HUES6 (cell line): ENCODE measurements at regions not wholly inside any gene's neighbourhood (a gene's known extent, or its start where the extent isn't known, plus 50 kb on each side); places are given as distances from the start of the nearest gene placed in this dataset.

Source experiments
- H3K27ac ChIP-seq: 2 replicates; pipeline ENCODE4 v1.7.0; 2013; ENCODE audit warnings: low read depth, mild to moderate bottlenecking, low read length, inconsistent platforms
- H3K27me3 ChIP-seq: 2 replicates; pipeline ENCODE4 v1.6.1; 2013; ENCODE audit warnings: low read length; ENCODE audit not compliant: control insufficient read depth, insufficient read depth
- H3K36me3 ChIP-seq: 2 replicates; pipeline ENCODE4 v1.6.1; 2013; ENCODE audit warnings: low read length; ENCODE audit not compliant: control insufficient read depth, insufficient read depth
- H3K4me1 ChIP-seq: 2 replicates; pipeline ENCODE4 v1.6.1; 2013; ENCODE audit warnings: low read length; ENCODE audit not compliant: control insufficient read depth, insufficient read depth
- H3K4me3 ChIP-seq: 2 replicates; pipeline ENCODE4 v1.5.1; 2013; ENCODE audit warnings: low read depth, low read length
- H3K9ac ChIP-seq: one replicate; pipeline ENCODE4 v1.6.1; 2013; ENCODE audit warnings: mild to moderate bottlenecking, low read length
- H3K9me3 ChIP-seq: 2 replicates; pipeline ENCODE4 v1.6.1; 2013; ENCODE audit warnings: low read depth, low read length; ENCODE audit not compliant: control insufficient read depth, insufficient read depth

DNA sequence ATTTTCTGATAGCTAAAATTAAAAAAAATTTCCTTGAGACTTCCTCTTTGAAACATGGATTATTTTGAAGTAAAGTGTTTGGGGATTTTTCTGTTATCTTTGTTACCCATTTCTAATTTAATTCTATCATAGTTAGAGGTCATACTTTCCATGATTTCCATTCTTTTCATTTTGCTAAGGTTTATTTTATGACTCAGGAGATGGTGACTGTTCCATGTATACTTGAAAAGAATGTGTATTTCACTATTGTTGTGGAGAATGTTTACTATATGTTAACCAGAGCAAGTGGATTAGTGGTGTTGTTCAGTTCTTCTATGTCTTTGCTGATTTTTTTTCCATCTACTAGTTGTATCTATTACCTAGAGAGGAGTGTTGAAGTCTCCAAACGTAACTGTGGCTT is 250.5 kb upstream of the PELI2 start:
- Histone ChIP-seq H3K4me1 (no peaks in the 10 kb centered on the region), H3K4me3 (no peak overlapping the region), H3K9me3 (peaks cover 14% of the 10 kb centered on the region; the same call in 1 of the 2 replicates), H3K9ac (no peak overlapping the region), H3K27ac (no peak overlapping the region), H3K27me3 (no peaks in the 10 kb centered on the region), H3K36me3 (no peaks in the 10 kb centered on the region)

DNA sequence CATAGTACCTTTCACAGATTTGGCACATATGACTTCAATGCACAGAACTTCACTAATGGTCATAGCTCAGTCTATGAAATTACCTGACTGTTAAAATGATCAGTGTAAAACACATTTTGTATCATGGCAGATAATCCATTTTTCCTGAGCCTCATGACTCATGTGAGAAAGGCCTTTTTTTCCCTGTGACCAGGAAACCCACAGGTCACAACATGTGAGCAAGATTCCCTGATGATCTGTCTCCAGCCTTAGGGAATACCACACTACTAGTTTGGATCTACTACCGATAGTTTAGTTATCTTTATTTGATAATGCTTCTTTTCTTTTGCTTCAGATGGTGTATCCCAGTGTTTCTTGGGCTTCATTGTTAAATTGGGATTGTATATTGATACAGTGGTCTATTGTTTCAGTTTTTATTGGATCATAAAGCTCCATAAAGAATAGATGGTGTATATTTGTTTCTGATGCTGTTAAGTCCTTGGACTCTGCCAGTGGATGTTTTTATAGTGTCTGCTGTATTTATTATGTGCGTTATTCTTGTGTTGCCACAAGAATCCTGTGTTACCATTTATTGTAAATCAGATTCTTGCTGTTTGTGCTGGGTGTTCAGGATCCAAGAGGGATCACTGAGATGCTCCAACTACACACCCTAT is 248.7 kb upstream of the PELI2 start:
- Histone ChIP-seq H3K4me1 (no peaks in the 10 kb centered on the region), H3K27ac (no peak overlapping the region), H3K36me3 (no peaks in the 10 kb centered on the region)

DNA sequence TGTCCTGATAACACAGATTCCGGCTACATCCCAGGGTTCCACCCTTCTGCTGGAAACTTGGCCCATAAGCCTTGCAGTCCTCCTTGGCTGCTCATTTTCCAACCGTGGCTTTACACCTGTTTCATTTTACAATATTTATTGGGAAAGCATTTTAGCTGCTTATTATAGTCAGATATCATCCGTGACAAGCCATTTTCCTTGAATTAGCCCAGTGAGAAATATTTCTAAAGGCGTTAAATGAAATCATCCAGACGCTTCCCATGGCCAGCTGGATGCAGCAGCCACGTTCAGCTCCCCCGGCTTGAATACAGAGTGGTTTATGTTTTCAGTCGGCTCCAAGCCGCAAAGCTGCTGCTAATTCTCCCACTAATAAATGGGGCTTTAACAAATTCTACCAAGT is 245.0 kb upstream of the PELI2 start:
- Histone ChIP-seq H3K27ac (no peak overlapping the region), H3K9me3 (no peaks in the 10 kb centered on the region), H3K27me3 (no peaks in the 10 kb centered on the region), H3K9ac (no peak overlapping the region), H3K4me3 (no peak overlapping the region), H3K4me1 (no peaks in the 10 kb centered on the region), H3K36me3 (no peaks in the 10 kb centered on the region)

More for the DNA sequence above, 248.7 kb upstream of the PELI2 start:
- H3K27me3 ChIP-seq = no peaks in the 10 kb centered on the region
- H3K9ac ChIP-seq = no peak overlapping the region
- H3K9me3 ChIP-seq = 0 out of 2 replicates have a peak, but pooled peaks cover 2% of the 10 kb centered on the region
- H3K4me3 ChIP-seq = no peak overlapping the region

- Histone ChIP-seq H3K4me3 (no peak overlapping the region), H3K36me3 (no peaks in the 10 kb centered on the region), H3K9ac (no peak overlapping the region), H3K4me1 (no peaks in the 10 kb centered on the region), H3K27ac (no peak overlapping the region), H3K9me3 (no peaks in the 10 kb centered on the region), H3K27me3 (no peaks in the 10 kb centered on the region)
Measured at GRCh38 chr14:55874785-55875184, 243.4 kb upstream of the PELI2 start.

DNA sequence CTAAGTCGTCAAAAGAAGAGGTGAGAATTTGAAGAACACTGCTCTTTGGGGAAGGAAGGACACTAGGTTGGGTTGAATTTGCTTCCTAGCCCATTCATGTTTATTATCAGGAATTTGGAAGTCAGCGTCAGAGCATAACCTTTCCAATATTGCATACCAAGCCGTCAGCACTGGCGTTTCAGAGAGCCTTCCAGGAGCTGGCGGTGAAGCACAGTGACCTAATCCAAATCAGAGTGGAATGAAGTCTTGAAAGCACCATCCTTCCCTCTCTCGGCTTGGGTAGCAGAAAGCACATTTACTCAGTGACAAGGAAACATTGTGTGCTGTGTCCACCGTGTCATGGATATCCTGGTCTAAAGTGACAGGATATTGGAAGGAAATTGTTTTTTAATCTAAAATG is 240.3 kb upstream of the PELI2 start:
- peaks cover 14% of the 10 kb centered on the region for H3K4me1 ChIP-seq
- no peaks in the 10 kb centered on the region for H3K9me3 ChIP-seq
- no peaks in the 10 kb centered on the region for H3K27me3 ChIP-seq
- no peak overlapping the region for H3K9ac ChIP-seq
- no peak overlapping the region for H3K4me3 ChIP-seq
- no peaks in the 10 kb centered on the region for H3K36me3 ChIP-seq
- H3K27ac ChIP-seq = no peak overlapping the region

DNA sequence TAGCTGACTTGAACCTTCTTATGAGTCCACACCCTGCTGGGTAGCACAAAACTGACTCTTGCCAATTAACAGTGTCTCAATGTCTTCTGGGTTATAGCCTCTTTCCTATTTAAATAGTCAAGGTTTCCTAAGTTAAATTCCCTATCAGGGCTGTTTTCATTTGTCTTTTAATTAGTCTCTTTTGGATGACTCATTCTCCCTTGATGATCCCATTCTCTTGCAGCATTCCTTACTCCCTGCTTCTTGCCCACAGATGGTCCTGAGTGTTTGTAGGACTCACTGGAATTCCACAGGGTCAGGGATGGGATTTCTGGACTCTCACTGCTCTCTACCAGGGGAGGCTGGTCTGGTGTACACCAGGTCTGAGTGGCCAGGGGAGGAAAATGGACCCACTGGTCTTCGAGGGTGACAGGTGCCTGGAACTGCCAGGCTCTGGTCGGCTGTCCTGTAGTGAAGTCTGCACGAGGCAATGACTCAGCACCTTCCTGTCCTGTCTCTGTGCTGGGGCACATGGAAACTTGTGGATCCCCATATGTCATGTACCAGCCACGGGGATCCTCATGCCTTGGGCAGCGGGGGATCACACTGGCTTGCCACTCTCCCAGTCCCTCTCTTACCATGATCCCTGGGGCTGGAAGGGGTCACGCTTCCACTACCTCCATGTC is 236.5 kb upstream of the PELI2 start:
- H3K4me3 ChIP-seq = no peak overlapping the region
- H3K9me3 ChIP-seq = no peaks in the 10 kb centered on the region
- no peaks in the 10 kb centered on the region for H3K27me3 ChIP-seq
- H3K9ac ChIP-seq = peak overlapping the region; percentile 53
- H3K36me3 ChIP-seq = no peaks in the 10 kb centered on the region
- H3K27ac ChIP-seq = no peak overlapping the region
- peaks cover 14% of the 10 kb centered on the region for H3K4me1 ChIP-seq

DNA sequence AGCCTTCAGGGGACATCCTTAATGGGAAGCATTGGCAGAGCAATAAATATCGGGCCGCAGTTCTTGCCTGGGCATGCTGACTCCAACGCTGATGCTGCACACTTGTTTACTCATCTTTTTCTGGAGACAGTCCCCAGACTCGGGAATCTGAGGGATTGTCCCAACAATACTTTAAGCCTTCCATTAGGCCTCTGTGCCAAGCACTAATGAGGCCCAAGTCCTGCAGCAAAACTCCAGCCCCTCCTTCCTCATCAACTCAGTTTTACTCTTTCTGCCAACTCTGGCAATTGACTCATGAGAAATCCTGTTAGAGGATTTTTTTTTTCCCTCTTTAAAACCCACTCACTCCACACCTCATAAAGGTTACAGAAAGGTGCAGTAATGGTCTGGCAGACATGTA is 233.4 kb upstream of the PELI2 start:
- peaks cover 14% of the 10 kb centered on the region for H3K4me1 ChIP-seq
- no peak overlapping the region for H3K4me3 ChIP-seq
- no peak overlapping the region for H3K27ac ChIP-seq
- H3K36me3 ChIP-seq = no peaks in the 10 kb centered on the region
- no peak overlapping the region for H3K9ac ChIP-seq
- no peaks in the 10 kb centered on the region for H3K27me3 ChIP-seq
- no peaks in the 10 kb centered on the region for H3K9me3 ChIP-seq

GRCh38 chr14:55889124-55889523 is 229.1 kb upstream of the PELI2 start:
- Histone ChIP-seq H3K9me3 (no peaks in the 10 kb centered on the region), H3K27ac (no peak overlapping the region), H3K4me3 (no peak overlapping the region), H3K4me1 (peaks cover 17% of the 10 kb centered on the region), H3K36me3 (no peaks in the 10 kb centered on the region), H3K9ac (no peak overlapping the region), H3K27me3 (no peaks in the 10 kb centered on the region)

GRCh38 chr14:55891692-55892091 is 226.5 kb upstream of the PELI2 start:
- no peak overlapping the region for H3K4me3 ChIP-seq
- no peak overlapping the region for H3K9ac ChIP-seq
- no peak overlapping the region for H3K27ac ChIP-seq
- peaks cover 20% of the 10 kb centered on the region for H3K4me1 ChIP-seq
- H3K27me3 ChIP-seq = no peaks in the 10 kb centered on the region
- H3K9me3 ChIP-seq = no peaks in the 10 kb centered on the region
- no peaks in the 10 kb centered on the region for H3K36me3 ChIP-seq

- no peaks in the 10 kb centered on the region for H3K27me3 ChIP-seq
- no peak overlapping the region for H3K4me3 ChIP-seq
- H3K27ac ChIP-seq = no peak overlapping the region
- H3K9ac ChIP-seq = no peak overlapping the region
- no peaks in the 10 kb centered on the region for H3K36me3 ChIP-seq
- peaks cover 20% of the 10 kb centered on the region for H3K4me1 ChIP-seq
- no peaks in the 10 kb centered on the region for H3K9me3 ChIP-seq
Measured at GRCh38 chr14:55892906-55893305, 225.3 kb upstream of the PELI2 start.

- no peak overlapping the region for H3K27ac ChIP-seq
- no peaks in the 10 kb centered on the region for H3K9me3 ChIP-seq
- H3K36me3 ChIP-seq = no peaks in the 10 kb centered on the region
- H3K4me3 ChIP-seq = no peak overlapping the region
- H3K9ac ChIP-seq = no peak overlapping the region
- H3K27me3 ChIP-seq = no peaks in the 10 kb centered on the region
- H3K4me1 ChIP-seq = peaks cover 20% of the 10 kb centered on the region
Measured at GRCh38 chr14:55893705-55894104, 224.5 kb upstream of the PELI2 start.
